ENCODE measurements at regions not wholly inside any gene's neighbourhood (a gene's known extent, or its start where the extent isn't known, plus 50 kb on each side); places are given as distances from the start of the nearest gene placed in this dataset.

GRCh38 chr12:75571204-75571603 lies 59.8 kb upstream of the KRR1 start:
- H3K27ac ChIP-seq, result no peak overlapping the region
- H3K36me3 ChIP-seq (ENCODE audit: control insufficient read depth, insufficient read depth, low read length), result no peaks in the 10 kb centered on the region
- H3K9me3 ChIP-seq (ENCODE audit: control insufficient read depth, low read length), result no peaks in the 10 kb centered on the region
- no peak overlapping the region for H3K4me2 ChIP-seq (ENCODE audit: low read length)
- H2AFZ ChIP-seq, result no peak overlapping the region
- H3K79me2 ChIP-seq, result no peaks in the 10 kb centered on the region
- no peaks in the 10 kb centered on the region for H3K27me3 ChIP-seq (ENCODE audit: control insufficient read depth, insufficient read depth, low read length)
- no peaks in the 10 kb centered on the region for H3K4me1 ChIP-seq
- H3K9ac ChIP-seq, result no peak overlapping the region
- TF ChIP-seq CTCF (IDR thresholded peaks at IDR 0.05), result no peak
- no peak overlapping the region for H3K4me3 ChIP-seq (ENCODE audit: low read depth, low read length)

- TF ChIP-seq CTCF (IDR thresholded peaks at IDR 0.05), result no peak
- Histone ChIP-seq H3K4me1 (no peaks in the 10 kb centered on the region), H3K27ac (no peak overlapping the region), H3K36me3 (ENCODE audit: control insufficient read depth, insufficient read depth, low read length) (no peaks in the 10 kb centered on the region), H3K79me2 (no peaks in the 10 kb centered on the region), H2AFZ (no peak overlapping the region), H3K9me3 (ENCODE audit: control insufficient read depth, low read length) (no peaks in the 10 kb centered on the region), H3K4me3 (ENCODE audit: low read depth, low read length) (no peak overlapping the region), H3K4me2 (ENCODE audit: low read length) (no peak overlapping the region), H3K27me3 (ENCODE audit: control insufficient read depth, insufficient read depth, low read length) (no peaks in the 10 kb centered on the region), H3K9ac (no peak overlapping the region)
Observed at GRCh38 chr12:75568801-75569200, 57.4 kb upstream of the KRR1 start.

- Histone ChIP-seq H3K79me2 (no peaks in the 10 kb centered on the region), H3K4me3 (ENCODE audit: low read depth, low read length) (no peak overlapping the region), H3K27me3 (ENCODE audit: control insufficient read depth, insufficient read depth, low read length) (no peaks in the 10 kb centered on the region), H3K27ac (no peak overlapping the region), H3K4me1 (no peaks in the 10 kb centered on the region), H2AFZ (no peak overlapping the region), H3K9ac (no peak overlapping the region), H3K4me2 (ENCODE audit: low read length) (no peak overlapping the region), H3K9me3 (ENCODE audit: control insufficient read depth, low read length) (no peaks in the 10 kb centered on the region), H3K36me3 (ENCODE audit: control insufficient read depth, insufficient read depth, low read length) (no peaks in the 10 kb centered on the region)
- no peak for TF ChIP-seq CTCF (IDR thresholded peaks at IDR 0.05)
Observed at GRCh38 chr12:75568393-75568792, 57.0 kb upstream of the KRR1 start.

- Histone ChIP-seq H3K9me3 (ENCODE audit: control insufficient read depth, low read length) (no peaks in the 10 kb centered on the region), H3K4me3 (ENCODE audit: low read depth, low read length) (no peak overlapping the region), H3K4me2 (ENCODE audit: low read length) (no peak overlapping the region), H3K79me2 (no peaks in the 10 kb centered on the region), H3K9ac (no peak overlapping the region), H3K27me3 (ENCODE audit: control insufficient read depth, insufficient read depth, low read length) (no peaks in the 10 kb centered on the region), H2AFZ (no peak overlapping the region), H3K36me3 (ENCODE audit: control insufficient read depth, insufficient read depth, low read length) (no peaks in the 10 kb centered on the region), H3K4me1 (no peaks in the 10 kb centered on the region), H3K27ac (no peak overlapping the region)
- TF ChIP-seq CTCF (IDR thresholded peaks at IDR 0.05), result no peak
Observed at GRCh38 chr12:75565795-75566194, 54.4 kb upstream of the KRR1 start.

- no peaks in the 10 kb centered on the region for H3K4me1 ChIP-seq
- no peak overlapping the region for H2AFZ ChIP-seq
- H3K9ac ChIP-seq, result no peak overlapping the region
- H3K27ac ChIP-seq, result no peak overlapping the region
- no peak overlapping the region for H3K4me2 ChIP-seq (ENCODE audit: low read length)
- no peaks in the 10 kb centered on the region for H3K79me2 ChIP-seq
- H3K9me3 ChIP-seq (ENCODE audit: control insufficient read depth, low read length), result no peaks in the 10 kb centered on the region
- H3K36me3 ChIP-seq (ENCODE audit: control insufficient read depth, insufficient read depth, low read length), result no peaks in the 10 kb centered on the region
- H3K27me3 ChIP-seq (ENCODE audit: control insufficient read depth, insufficient read depth, low read length), result no peaks in the 10 kb centered on the region
- H3K4me3 ChIP-seq (ENCODE audit: low read depth, low read length), result no peak overlapping the region
- no peak for TF ChIP-seq CTCF (IDR thresholded peaks at IDR 0.05)
Observed at GRCh38 chr12:75564852-75565251, 53.4 kb upstream of the KRR1 start.
